ENCODE measurements at regions not wholly inside any gene's neighbourhood (a gene's known extent, or its start where the extent isn't known, plus 50 kb on each side); places are given as distances from the start of the nearest gene placed in this dataset.
"Not testable (repeated sequence)": the region's sequence is repeated elsewhere in the genome, so short reads cannot be mapped to it uniquely, and the experiment has no call there.

DNA sequence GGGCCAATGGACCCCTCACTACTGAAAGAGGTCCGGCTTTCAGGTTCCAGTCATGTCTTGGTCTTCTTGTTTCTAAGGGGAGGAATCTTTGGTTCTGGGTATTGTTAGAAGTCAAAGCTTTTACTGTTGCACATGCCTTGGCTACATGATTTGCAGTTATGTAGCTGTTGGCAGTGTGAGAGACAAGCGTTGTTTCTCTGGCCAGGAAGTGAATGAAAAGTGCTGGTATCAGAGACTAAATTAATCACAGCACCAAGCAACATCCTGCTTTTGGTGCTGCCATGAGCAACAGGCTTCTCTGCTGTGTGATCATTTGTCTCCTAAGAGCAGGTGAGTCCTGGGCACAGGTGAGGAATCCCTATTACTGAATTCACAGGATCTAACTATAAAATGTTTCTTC lies 100.1 kb upstream of the PRSS3 start:
- DNase-seq: no peak

DNA sequence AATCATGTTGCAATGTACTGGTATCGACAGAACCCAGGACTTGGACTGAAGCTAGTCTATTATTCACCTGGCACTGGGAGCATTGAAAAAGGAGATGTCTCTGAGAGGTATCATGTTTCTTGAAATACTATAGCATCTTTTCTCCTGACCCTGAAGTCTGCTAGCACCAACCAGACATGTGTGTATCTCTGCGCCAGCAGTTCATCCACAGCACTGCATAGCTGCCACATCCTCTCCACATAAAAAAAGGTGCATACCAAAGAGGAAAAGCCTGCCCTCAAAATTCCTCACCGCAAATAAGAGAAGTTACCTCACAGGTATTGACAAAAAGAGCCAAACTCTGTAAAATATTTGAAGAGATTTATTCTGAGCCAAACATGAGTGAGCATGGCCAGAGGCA lies 99.5 kb upstream of the PRSS3 start:
- no peak for DNase-seq

DNA sequence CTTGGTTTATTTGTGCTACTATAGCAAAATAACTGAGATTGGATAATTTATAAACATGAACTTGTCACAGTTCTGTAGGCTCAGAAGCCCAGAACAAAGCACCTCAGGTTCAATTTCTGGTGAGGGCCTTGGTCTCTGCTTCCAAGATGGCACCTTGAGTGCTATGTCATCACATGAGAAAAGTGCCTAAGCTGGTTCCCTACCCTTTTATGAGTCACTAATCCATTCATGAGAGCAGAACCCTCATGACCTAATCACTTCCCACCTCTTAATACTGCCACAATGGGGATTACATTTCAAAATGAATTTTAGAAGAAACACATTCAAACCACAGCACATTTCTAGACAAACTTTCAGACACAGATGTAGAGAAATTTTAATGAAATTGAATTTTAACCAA lies 98.2 kb upstream of the PRSS3 start:
- DNase-seq: no peak

DNA sequence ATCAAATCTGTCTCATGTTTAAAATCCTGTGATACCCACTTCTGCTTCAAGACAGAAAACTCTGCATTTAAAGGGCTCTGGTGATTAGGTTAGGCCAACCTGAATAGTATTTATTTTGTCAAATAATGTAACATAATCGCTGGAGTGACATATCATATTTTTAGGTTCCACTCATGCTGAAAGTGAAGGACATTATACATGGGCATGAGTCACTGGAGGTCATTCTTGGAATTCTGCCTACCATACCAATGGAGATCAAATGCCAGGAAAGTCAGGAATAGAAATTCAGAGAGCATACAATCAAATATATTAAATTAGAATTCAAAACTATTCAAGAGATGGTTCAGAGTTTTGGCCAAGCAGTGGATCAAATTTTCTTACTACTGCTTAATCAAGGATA lies 97.1 kb upstream of the PRSS3 start:
- no peak for DNase-seq

DNA sequence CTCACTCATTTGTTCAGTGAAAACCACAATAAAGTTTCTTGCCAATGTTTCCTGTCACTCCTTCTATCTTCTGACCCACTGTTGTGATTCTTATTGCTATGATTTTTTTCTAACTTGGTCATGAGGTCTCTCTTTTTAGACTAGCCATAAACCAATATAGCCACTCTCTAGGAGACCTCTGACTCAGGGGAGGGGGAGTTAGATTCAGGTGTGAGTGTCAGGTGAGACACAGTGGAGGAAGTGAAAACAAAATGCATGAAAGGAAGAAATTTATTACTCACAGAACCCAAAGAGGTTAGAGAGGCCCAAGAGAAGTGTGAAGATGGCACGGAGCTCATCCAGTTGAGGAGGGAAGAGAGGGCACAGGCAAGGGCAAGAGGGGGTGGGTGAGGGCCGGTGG lies 94.4 kb upstream of the PRSS3 start:
- not testable (repeated sequence) for DNase-seq

DNA sequence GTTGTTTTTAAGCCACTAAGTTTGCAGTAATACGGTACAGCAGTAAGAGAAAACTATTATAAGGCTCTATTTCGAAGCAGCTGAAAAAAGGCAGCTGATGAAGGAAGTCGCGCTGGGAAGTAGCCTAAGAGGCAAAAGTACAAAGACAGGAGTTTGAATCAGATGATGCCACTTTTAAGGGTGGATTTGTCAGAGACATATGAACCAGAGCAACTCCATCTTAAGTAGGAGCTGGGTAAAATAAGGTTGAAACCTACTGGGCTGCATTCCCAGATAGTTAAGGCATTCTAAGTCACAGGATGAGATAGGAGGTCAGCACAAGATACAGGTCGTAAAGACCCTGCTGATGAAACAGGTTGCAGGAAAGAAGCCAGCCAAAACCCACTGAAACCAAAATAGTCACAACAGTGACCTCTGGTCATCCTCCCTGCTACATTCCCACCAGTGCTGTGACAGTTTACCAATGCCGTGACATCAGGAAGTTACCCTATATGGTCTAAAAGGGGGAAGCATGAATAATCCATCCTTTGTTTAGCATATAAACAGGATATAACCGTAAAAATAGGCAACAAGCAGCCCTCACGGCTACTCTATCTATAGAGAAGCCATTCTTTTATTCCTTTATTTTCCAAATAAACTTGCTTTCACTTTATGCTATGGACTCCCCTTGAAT lies 91.8 kb upstream of the PRSS3 start:
- DNase-seq: no peak

DNA sequence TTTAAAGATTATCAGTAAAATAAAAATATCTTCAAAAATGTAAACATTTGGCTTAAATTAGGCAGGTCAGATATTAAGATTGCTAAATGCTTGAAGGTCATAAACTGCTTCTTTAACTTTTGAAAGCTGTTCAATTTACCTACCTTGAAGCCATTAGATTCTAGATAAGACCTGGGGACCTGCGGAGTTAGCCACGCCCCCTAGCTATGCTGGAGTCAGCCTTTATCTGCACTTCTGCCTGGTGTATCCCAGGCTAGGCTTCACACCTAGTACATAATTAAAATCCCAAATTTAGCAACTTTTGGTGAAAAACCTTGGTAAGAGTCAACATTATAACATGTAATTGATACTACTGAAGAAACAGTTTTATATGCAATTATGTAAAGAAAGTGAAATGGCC lies 89.9 kb upstream of the PRSS3 start:
- not testable (repeated sequence) for DNase-seq

DNA sequence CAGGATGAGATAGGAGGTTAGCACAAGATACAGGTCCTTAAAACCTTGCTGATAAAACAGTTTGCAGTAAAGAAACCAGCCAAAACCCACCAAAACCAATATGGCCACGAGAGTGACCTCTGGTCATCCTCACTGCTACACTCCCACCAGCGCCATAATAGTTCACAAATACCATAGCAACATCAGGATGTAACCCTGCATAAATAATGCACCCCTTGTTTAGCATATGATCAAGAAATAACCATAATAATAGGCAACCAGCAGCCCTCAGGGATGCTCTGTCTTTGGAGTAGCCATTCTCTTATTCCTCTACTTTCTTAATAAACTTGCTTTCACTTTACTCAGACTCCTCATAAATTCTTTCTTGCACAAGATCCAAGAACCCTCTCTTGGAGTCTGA lies 86.9 kb upstream of the PRSS3 start:
- DNase-seq: no peak

DNA sequence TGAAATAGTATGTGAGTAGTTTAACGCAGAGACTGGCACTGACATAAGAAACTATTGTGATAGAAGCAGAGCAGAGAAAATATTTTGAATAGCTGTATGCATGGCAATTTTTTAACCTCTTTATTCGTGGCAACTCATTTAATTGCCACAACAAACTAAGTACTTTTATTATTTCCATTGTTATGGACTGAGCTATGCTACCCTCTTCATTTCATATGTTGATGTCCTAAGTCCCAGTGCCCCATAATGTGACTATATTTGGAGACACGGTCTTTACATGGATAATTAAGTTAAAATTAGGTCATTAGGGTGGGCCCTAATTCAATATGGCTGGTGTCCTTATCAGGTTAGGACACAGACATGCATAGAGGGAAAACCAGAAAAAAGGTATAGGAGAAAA lies 86.1 kb upstream of the PRSS3 start:
- no peak for DNase-seq

DNA sequence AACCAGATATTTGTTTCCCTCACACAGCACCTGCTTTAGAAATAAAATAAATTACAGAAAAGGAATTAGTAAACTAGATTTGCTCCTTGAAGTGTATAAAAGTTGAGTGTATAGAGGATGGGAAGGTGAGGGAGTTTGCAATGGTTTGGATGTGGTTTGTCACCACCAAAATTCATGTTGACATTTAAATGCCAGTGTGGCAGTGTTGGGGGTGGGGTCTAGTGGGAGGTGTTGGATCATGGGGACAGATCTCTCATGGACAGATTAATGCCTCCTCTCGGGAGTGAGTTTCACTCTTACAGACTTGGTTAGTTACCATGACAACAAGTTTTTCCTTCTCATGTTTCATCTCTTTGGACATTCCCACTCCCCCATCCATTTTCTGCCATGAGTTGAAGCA lies 83.9 kb upstream of the PRSS3 start:
- DNase-seq: not testable (repeated sequence)

DNA sequence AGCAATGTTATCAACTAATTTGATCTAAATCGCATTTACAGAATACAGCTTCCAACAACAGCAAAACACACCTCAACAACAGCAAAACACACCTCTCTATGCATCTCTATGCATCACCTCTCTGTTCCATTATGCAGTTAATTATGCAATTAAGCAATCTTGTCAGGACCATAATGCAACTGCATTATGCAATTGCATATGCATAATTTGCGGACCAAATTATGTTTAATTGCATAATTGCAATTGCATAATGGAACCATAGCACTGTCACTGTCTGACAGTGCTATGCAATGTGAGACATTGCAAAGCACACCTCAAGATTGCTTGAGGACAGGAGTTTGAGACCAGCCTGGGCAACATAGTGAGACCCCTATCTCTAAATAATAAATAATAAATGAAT lies 80.4 kb upstream of the PRSS3 start:
- no peak for DNase-seq

DNA sequence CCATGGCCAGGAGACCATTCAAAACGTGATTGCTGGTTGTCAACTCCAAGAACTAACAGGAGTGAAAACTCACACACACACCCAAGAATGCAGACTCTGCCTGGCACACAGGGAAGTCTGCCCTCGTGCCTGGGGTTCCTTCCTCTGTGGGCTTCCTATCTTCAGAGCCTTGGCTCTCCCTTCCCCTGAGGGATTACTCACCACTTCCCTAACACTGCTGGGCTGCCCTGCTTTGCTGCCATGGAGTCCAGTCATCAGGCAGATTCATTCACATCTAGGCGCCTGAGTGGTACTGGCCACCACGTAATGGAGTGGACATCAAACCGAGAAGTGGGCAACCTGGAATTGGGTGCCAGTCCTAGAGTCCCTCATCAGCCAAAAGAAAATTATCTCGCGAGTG lies 76.4 kb upstream of the PRSS3 start:
- no peak for DNase-seq

DNA sequence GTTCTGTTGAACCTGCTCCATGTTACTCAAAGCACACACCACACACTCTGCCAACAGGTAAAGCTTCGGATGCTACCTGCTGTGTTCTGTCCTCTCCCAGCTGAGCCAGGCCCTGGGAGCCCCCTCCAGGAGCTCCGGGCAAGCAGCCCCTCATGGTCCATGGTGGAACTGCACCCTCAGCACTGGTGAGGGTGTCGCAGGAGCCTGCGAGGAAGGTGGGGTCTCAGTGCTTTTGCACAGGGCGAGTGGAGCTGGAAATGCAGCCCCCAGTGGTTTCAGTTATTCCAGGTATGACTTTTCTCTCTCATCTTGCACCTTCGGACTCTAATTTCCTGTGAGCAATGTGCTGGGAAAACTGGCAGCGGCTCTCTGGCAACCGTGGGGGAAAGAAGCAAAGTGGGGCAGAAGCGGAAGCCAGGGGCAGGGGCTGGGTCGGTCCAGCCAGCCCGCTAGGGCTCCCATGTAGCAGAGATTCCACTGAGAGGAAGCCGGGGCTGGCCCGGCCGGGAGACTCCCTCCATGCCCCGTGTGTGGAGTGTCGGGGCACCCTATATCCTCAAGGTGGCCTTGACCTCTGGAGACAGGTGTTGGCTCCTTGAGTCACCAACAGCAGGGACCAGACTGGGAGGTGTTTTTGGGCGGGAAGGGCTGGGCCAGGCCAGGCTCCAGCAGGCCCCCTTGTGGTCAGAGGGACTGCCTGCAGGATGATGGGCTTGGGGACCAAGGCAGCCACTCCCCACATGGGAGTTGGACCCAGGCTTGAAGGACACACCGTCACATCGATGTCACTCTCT lies 75.6 kb upstream of the PRSS3 start:
- DNase-seq: no peak

DNA sequence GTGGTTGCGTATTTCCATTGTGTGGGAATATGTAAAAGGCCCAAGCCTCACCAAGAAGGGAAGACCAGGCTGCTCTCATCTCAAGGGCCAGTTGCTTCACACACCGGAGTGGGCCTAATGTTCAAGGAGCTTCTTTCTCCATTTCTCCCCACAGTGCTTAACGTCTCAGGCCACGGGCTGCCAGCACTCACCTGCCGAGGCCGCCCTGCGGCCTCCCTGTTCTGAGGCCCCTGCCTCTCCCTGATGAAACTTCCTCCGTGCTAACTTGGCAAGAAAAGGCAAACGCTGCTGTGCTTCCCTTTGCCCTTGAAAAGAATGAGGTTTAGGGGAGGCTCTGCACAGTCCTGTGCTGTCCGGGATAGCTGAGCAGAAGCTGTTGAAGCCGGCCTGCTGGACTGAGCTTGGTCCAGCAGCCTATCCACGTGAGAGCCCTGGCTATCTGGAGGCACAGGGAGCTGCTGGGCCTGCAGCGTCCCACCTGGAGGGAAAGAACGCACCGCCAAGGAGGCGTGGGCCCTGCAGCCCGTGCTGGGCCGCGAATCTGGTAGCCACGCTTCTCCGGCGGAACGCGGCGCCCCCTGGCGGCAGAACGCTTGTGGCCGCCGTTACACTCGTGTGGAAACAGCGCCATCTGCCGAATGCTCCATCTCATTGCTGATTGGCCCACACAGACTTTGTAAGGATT lies 73.5 kb upstream of the PRSS3 start:
- peak; percentile 75 to 79 for DNase-seq

DNA sequence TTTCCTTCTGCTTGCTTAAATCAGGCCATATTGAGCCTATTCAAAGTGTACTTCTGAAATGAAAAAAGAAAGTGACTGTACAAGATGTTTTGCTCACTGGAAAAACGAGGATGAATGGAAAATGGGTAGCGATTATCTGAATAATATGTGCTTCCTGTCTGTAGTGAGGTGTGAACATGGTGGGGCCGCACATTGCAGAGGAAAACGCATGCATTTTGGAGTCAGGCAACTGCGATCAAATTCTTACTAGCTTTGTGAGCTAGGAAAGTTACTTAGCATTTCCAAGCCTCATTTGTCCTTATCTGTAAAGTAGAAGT lies 73.0 kb upstream of the PRSS3 start:
- no peak for DNase-seq

DNA sequence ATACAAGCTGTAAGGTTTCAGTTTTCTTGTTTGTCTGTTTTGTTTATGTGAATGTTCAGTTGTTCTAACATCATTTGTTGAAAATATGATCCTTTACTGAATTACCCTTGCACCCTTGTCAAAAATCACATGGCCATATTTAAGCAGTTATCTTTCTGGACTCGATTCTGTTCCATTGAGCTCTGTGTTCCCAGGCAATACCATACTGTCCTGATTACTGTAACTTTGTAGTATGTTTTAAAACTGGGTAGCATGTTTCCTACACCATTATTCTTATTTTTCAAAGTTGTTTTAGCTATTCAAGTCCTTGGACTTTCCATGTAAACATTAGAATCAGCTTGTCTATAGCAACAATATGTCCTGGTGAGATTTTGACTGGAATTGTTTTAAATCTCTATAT lies 66.7 kb upstream of the PRSS3 start:
- DNase-seq: no peak

DNA sequence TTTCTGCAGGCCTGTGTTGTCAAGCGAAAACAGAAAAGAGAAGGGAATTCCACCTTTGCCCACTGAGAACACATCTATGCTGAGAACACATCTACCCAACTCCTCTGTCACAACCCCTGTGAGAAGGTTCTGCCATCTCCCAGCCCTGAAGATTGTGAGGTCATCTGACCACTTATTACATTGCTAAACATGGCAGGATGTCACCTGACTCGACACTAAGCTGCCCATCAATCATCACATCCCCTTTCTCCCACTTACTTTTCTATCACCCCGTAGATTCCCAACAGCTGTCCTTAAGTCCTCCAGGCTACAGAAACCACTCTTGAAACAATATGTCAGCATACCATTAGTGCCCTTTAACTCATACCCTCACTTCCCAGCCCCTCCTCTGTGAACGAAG lies 64.2 kb upstream of the PRSS3 start:
- DNase-seq: no peak

DNA sequence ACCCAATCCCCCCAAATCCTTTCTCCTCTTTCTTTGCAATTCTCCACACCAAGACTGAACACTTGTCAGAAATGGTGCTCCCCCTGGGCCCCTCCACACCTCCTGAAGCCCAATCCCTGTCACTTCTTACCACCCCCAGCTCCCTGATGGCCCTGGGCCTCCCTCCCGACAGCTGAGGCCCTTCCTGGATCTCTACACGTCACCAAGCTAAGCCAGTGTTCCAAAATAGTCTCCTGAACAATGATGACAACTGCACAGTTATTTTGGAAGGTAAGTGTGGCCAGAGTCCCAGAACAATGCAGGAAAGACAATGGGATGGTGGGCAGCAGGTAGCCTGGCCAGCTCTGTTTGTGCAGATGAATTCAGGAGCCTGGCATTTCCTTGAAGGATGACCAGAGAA lies 63.7 kb upstream of the PRSS3 start:
- DNase-seq: no peak

DNA sequence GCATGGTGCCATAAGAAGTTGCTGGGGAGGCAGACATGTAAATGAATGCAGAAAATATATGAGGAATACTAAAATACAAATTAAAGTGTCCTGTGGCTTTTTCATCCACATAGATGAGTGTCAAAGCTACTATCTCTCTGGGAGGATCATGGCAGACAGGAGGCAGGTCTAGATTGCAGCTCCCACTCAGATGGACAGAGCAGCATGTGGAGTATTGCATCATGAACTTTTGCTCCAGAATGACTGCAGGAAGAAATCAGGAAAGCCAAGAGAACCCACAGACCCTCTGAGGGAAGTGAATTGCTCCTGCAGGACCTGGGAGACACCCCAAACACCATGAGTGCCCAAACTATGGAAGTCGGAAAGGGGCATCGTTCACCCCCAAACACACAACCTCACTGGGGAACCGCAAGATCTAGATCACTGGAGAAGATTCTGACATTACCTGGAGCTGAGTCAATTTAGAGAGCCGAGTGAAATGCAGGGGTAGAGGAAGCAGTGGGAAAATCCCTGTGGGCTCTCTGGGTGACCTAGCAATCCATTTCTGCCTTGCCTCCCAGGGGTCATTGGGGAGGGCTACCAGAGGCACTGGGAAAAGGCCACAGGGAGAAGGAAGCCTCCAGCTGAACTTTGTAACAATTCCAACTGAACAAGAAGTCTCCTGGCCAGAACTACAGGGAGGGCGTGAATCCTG lies 61.0 kb upstream of the PRSS3 start:
- not testable (repeated sequence) for DNase-seq

DNA sequence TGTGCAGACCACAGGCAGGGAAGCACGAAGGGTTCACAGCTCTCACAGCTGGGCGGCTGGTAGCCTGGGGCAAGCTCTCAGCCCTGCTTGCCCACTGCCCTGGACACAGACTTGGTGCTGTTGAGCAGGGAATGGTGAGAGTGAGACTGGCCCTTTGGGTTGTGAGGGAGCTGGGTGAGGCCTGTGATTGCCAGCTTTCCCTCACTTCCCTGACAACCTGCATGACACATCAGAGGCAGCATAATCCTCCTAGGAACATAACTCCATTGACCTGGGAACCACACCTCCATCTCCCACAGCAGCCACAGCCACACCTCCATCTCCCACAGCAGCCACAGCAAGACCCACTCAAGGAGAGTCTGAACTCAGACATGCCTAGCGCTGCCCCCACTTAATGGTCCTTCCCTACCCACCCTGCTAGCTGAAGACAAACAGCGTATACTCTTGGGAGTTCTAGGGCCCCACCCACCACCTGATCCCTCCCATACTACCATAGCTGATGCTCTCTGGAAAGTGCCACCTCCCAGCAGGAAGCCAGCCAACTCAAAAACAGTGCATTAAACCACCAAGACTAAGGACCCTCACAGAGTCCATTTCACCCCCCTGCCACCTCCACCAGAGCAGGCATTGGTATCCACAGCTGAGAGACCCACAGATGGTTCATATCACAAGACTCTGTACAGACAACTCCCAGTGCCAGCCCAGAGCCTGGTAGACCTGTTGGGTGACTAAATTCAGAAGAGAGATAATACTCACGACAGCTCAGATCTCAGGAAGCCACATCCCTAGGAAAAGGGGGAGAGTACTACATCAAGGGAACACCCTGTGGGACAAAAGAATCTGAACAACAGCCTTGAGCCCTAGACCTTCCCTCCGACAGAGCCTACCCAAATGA lies 60.2 kb upstream of the PRSS3 start:
- DNase-seq: not testable (repeated sequence)

DNA sequence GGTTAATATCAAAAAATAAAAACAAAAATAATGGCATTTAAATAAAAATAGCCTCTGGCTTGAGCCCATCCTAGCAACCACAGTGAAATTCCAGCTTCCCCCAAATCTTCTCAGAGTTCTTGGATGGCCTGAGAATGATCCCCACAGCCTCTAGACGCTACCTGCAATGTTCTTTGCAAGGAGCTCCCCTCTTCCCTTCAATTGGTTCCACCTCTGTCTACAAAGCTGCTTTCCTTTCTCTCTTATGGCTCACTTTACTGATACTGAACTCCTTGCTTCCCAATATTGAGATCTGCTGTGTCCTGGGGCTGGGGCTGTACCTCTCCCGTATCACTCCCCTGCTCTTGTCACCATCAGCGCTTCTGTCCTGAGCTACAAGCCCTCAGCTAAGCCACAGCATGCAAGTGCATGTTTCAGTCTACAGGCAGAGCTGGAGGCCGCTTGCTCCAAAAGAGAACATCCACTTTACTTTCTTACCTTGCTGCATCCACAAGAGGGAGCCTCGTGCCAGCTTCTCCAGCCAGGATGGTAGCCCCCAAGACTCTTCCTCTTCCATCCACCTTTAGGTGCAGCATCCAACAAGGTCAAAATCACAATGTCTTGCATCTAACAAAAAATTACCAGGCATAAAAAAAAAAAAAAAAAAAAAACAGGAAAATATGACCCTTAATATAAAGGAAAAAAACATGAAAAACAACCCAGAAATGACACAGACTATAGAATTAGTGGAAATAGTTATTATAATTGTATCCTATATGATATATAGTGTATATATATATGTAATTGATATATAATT lies 57.4 kb upstream of the PRSS3 start:
- no peak for DNase-seq

Data from right lung (tissue), 2 donors.